GM18520 (cell line): ENCODE measurements at regions not wholly inside any gene's neighbourhood (a gene's known extent, or its start where the extent isn't known, plus 50 kb on each side); places are given as distances from the start of the nearest gene placed in this dataset.

Experiments used
- ATAC-seq: cut with Tn5 transposase; IDR thresholded peaks from one replicate; pipeline ENCODE4 v1.9.1; 2021; ENCODE audit not compliant: unreplicated experiment

DNA sequence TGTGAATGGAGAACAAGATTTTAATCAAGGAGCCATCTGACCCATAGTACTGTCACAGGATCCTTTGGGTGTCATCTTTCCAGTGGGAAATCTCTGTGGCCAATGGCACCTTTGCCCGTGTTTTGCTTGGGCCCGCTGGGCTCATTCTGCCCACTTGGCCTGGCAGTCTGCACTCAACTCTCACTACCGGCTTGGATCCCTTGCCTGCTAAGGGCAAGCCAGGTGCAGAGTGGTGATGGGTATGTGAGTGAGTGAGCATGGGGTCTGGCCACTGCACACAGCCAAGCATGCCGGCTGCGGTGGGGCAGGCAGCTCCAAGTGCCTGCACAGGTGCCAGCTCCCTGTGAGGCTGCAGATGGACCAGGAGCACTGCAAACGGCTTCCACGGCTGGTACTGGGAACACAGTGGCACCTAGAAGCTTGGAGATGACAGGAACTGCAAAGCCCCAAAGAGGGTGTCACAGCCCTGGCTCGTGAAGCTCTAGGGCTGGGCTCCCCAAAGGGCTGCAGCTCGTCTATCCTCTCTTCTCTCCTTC is 454.5 kb downstream of the TMA16 start:
- ATAC-seq = no peak

- ATAC-seq = no peak
Observed at GRCh38 chr4:163949976-163950601, 455.6 kb downstream of the TMA16 start.

- no peak for ATAC-seq
Observed at GRCh38 chr4:163955288-163955687, 460.8 kb downstream of the TMA16 start.

- ATAC-seq = no peak
Observed at GRCh38 chr4:163958751-163959150, 464.3 kb downstream of the TMA16 start.

GRCh38 chr4:163959932-163960331 is 465.4 kb downstream of the TMA16 start:
- ATAC-seq = no peak

- no peak for ATAC-seq
Observed at GRCh38 chr4:163966612-163967011, 472.1 kb downstream of the TMA16 start.

DNA sequence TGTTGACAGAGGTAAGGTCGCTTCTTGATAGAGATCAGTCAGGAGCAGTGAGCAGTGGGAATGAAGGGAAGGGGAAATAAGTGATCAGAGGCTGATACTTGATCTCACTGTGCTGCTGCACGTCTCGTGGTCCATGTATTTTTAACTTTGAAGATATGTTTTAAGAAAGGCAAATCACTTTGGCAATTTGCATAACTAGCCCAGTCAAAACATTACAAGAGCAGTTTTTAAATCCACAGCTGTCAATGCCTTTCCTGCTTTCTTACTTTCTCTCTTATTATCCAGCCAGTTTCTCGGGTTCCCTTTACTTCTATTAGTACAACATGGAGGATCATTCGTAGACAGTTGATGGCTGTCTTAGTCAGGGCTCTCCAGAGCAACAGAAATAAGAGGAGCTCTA is 472.8 kb downstream of the TMA16 start:
- ATAC-seq = peak; percentile 63

DNA sequence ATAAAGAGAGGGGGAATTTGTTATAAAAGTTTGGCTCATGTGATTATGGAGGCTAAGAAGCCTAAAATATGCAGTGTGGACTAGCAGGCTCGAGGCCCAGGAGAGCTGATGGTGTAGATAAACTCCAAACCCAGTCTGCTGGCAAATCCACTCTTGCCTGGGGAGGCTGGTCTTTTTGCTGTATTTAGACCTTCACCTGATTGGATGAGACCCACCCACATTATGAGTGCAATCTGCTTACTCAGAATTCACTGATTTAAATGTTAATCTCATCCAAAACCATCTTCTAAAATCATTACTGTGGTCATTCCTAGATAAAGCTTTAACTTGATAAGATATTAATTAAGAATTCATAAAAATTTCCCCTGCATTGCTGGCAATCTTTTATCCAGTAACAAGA is 473.2 kb downstream of the TMA16 start:
- ATAC-seq = no peak

DNA sequence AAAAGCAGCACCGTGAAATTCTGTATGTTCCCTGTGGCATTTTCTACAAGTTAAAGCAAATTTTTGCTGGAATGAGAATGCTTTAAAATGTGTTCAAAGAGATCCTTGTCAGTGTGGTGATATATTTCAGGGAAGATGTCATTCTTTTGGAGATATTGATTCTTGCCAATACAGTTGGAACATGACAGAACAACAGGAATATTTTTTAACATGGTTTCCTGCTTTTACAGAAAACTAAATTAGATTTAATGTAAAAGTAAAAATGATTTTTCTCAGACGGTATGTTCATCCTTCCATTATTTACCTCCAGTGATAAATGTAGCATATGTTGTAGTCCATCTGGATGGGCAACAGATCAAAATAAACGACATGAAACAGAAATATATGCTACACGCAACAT is 474.8 kb downstream of the TMA16 start:
- no peak for ATAC-seq

DNA sequence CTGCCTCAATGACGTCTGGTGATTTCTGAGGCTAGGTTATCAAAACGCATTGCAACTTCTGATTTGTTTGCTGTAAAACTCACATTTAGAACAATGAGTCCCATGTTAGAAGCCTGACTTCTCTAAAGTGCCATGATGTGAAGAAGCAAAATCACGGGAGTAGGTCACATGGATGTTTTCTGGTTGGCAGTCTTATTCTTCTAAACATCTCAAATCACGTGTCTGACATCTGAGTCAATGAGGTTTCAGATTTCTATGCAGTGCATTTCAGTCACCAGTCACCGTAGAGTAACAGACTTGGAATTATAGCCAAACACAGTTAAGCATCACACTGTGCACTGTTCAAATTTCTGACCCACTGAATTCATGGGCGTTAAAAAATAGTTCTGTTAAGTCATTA is 482.1 kb downstream of the TMA16 start:
- no peak for ATAC-seq

DNA sequence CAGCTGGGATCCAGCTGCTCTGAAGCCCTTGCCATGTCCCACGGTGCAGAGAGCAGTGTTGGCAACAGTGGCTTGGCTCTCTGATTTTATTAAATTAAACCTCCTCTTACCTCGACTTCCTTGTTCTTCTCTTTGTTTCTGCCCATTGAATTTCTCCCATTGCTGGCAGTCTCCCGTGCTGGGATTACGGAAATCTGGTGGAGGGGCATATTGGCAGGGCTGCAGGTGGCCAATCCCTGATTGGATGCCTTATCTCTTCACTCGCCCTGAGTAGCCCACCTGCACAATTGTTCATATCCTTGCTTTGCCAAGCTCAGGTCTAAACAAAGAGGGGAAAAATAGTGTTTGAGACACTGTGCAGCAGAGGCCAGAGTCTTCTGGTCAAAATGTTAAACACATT is 493.9 kb downstream of the TMA16 start:
- no peak for ATAC-seq

DNA sequence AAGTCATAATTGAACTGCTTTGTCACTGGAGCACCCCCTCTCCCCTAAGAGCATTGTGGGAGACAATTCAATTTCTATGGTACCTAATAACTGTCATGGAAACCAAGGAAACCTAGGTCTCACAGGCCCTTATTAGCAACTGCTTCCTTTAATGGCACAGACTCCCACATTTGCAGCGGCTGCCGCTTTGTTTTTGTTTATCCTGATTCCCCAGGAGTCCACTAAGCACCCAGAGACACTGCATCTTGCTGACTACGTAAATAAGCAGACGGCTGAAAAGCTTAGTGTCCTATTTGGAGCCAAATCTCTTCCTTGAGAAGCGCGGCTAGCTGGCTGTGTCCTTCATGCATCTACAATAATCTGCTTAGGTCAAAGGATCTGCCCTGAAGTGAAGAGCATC is 494.4 kb downstream of the TMA16 start:
- no peak for ATAC-seq

DNA sequence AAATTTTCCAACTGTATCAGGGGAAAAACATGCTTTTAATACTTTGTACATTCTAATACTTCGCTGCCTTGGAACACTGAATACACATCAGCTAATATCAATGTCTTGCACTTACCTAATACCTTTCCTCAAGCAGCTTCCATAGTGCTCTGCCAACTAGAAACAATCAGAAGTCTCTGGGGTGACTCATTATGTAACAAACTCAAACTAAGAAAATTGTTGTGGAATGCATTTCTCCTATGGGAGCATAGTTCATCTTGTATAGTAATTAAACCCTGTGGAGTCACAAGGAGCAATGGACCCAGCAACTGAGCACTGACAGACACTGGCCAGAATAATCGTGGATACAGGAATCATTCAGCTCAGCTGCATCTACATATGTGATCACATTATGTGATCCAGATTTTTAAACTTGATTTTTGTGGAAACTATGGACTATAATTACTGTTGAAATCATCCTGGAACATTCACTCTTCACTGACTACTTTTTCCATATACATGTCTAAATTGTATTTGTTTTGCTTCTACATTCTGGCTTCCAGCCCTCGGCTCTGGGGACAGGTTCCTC is 496.9 kb downstream of the TMA16 start:
- no peak for ATAC-seq

DNA sequence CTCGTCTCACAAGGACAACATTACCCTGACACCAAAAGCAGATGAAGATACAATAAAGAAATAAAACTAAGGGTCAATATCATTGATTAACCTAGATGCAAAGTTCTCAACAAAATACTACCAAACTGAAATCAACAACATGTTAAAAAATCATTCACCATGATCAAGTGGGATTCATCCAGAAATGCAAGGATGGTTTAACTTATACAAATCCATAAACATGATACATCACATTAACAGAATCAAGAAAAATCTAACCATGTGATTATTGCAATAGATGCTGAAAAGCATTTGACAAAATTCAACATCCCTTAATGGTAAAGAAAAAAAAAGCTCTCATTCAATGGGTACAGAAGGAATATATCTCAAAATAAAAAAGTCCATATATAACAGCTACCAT is 514.9 kb downstream of the TMA16 start:
- ATAC-seq = no peak

DNA sequence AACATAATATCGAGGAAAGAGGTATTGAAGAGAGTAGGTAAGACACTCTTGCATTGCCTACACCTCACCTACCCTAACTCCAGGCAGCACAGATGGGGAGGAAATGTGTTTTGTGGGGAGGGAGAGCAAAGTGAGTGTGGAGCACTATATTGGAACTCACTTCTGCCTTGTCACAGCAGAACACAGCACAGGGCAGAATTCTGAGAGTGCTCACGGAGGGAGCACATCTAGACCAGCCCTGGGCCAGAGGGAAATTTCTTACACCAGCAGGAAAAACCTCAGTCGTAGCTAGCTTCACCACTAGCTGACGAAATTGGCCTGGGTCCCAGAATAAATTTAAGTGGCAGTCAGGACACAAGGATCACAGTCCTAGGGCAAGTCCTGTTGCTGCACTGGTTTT is 517.3 kb downstream of the TMA16 start:
- ATAC-seq = no peak

- no peak for ATAC-seq
Observed at GRCh38 chr4:164012396-164013027, 518.0 kb downstream of the TMA16 start.

DNA sequence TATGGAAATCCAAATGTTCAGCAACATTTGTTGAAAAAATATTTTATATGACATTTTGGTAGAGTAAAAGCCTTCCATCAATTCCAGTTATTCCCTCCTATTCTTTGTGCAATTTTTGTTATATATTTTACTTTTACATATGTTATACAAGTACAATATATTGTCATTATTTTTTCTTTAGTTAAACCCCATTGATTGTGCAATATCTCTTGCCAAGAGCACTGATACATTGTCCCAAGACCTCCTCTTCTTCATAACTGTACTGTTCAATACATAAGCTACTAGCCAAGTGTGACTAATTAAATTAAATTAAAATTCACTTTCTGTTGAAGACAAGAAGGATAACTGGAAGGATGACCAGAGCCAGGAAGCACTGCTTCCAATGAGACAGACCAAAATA is 527.5 kb downstream of the TMA16 start:
- no peak for ATAC-seq

GRCh38 chr4:164023214-164023613 is 528.7 kb downstream of the TMA16 start:
- no peak for ATAC-seq

DNA sequence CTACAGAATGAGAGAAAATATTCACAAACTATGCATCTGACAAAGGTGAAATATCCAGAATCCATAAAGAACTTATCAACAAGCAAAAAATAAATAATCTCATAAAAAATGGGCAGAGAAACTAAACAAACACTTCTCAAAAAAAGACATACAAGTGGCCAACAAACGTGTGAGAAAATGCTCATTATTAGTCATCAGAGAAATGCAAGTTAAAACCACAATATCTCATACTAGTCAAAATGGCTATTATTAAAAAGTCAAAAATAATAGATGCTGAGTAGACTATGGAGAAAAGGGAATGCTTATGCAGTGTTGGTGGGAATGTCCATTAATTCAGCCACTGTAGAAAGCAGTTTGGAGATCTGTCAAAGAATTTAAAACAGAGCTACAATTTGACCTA is 533.3 kb downstream of the TMA16 start:
- no peak for ATAC-seq

- ATAC-seq = no peak
Observed at GRCh38 chr4:164039482-164039881, 545.0 kb downstream of the TMA16 start.

GRCh38 chr4:164056426-164057142 is 562.1 kb downstream of the TMA16 start:
- ATAC-seq = no peak
